ENCODE measurements at regions not wholly inside any gene's neighbourhood (a gene's known extent, or its start where the extent isn't known, plus 50 kb on each side); places are given as distances from the start of the nearest gene placed in this dataset.

DNA sequence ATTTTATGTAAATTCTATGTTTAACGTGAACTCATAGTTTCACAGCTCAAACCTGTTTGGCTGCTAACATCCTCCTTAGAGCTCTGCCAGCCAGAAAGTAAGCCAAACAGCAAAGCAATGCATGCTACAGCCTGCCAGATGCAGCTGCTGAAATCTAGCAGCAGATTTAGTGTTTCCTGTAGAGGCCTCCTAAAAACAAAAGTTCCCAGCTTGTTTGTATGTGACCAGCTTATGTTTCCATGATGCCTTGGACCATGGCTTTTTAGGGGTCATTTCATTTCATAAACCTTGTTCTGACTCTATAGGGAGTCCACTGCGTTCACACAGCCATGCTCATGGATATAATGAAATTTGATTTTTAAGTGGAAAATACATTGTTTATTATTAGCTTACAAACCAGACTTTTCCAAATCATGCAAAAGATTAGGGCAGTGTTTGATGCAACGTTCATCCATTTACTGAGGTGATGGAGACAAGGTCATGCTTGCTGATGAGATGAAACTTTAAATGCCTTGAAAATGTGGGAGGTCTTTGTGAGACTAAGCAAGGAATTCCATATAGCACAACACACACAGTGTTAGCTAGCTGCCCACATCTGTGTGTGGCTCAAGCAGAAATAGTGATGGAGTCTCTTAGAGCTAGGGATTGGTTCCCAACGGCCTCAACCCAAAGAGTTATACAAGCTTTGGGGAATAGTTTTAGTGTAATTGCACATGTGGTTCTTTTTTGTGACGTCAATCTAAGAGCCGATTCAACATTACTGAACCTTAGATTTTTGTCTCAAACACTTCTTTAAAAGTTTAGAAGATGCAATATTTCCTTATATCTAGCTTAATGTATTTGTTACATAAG lies 157.5 kb upstream of the LRIG3 start:
- TF ChIP-seq, protein P1, sequence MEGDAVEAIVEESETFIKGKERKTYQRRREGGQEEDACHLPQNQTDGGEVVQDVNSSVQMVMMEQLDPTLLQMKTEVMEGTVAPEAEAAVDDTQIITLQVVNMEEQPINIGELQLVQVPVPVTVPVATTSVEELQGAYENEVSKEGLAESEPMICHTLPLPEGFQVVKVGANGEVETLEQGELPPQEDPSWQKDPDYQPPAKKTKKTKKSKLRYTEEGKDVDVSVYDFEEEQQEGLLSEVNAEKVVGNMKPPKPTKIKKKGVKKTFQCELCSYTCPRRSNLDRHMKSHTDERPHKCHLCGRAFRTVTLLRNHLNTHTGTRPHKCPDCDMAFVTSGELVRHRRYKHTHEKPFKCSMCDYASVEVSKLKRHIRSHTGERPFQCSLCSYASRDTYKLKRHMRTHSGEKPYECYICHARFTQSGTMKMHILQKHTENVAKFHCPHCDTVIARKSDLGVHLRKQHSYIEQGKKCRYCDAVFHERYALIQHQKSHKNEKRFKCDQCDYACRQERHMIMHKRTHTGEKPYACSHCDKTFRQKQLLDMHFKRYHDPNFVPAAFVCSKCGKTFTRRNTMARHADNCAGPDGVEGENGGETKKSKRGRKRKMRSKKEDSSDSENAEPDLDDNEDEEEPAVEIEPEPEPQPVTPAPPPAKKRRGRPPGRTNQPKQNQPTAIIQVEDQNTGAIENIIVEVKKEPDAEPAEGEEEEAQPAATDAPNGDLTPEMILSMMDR (conservative IDR thresholded peaks at IDR 0.05; ENCODE audit: low read depth, low read length), result no peak
- no peak for DNase-seq (ENCODE audit: low read depth)
- no peak overlapping the region for H3K4me3 ChIP-seq (ENCODE audit: low read depth, low read length)

- no peak for DNase-seq (ENCODE audit: low read depth)
- H3K4me3 ChIP-seq (ENCODE audit: low read depth, low read length), result no peak overlapping the region
- TF ChIP-seq, protein P1 (conservative IDR thresholded peaks at IDR 0.05; ENCODE audit: low read depth, low read length), result no peak
Observed at GRCh38 chr12:59077153-59077552, 156.8 kb upstream of the LRIG3 start.

DNA sequence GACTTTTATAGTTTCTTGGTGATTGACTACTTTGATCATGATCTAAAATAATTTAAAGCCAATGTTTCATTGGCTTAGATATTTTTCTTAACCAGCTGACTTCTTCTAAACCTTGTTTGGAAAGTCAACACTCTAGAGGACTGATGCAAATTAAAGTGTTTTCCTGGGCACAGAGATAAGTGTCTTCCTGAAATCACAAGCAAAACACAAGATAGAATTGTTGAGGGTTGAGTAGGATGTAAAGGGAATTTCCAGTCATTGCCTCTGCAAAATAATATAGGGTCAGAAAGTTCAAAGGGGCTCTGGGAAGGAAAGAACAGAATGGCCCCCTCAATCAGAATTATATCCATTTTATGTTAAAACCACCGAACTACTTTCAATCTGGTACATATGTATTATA lies 156.3 kb upstream of the LRIG3 start:
- no peak overlapping the region for H3K4me3 ChIP-seq (ENCODE audit: low read depth, low read length)
- TF ChIP-seq, protein P1 (conservative IDR thresholded peaks at IDR 0.05; ENCODE audit: low read depth, low read length), result no peak
- DNase-seq (ENCODE audit: low read depth), result no peak

DNA sequence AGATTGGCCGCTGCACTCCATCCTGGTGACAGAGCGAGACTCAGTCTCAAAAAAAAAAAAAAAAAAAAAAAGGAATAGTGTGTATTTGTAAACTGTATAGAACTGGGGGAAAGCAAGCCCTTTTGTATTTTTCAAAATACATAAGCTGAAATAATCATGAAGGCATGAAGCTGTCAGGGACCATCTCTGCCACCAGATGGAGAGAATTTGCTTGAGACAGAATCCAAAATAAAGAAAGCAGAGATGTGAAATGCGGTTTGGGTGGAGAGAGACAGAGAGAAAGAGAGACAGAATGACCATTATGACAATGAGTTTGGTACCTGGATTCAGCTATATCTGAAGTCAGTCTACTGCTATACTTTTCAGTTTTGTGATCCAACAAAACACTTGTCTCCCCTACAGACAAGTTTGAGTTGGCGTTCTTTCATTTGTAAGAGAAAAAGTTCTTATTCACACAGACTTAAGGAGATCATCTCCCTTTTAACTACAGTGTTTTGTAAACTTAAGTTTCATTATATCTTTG lies 155.7 kb upstream of the LRIG3 start:
- H3K4me3 ChIP-seq (ENCODE audit: low read depth, low read length), result no peak overlapping the region
- TF ChIP-seq, protein P1 (conservative IDR thresholded peaks at IDR 0.05; ENCODE audit: low read depth, low read length), result peak; percentile 7
- no peak for DNase-seq (ENCODE audit: low read depth)

DNA sequence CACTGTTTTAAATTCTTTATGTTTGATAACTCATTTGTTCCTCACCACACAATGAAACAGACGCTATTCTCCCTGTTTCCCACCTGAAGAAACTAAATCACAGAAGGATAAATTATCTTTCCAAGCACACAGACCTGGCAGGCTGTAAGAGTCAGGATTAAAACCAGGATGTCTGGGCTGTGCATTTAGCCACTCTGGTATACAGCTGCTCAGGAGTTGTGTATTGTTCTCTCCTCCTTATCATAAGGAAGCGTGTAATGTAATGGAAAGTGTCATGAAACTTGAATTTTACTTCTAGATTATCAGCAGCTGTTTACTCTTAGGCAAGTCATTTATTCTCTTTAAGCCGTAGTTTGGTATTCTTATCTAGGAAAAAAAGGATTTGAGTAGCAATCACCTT lies 154.8 kb upstream of the LRIG3 start:
- H3K4me3 ChIP-seq (ENCODE audit: low read depth, low read length), result no peak overlapping the region
- TF ChIP-seq, protein P1 (conservative IDR thresholded peaks at IDR 0.05; ENCODE audit: low read depth, low read length), result no peak
- no peak for DNase-seq (ENCODE audit: low read depth)

GRCh38 chr12:59070322-59070933 lies 150.1 kb upstream of the LRIG3 start:
- TF ChIP-seq, protein P1 (conservative IDR thresholded peaks at IDR 0.05; ENCODE audit: low read depth, low read length), result no peak
- H3K4me3 ChIP-seq (ENCODE audit: low read depth, low read length), result no peak overlapping the region
- DNase-seq (ENCODE audit: low read depth), result no peak

Measured in epithelial cell of proximal tubule (primary cell).